ENCODE measurements at regions not wholly inside any gene's neighbourhood (a gene's known extent, or its start where the extent isn't known, plus 50 kb on each side); places are given as distances from the start of the nearest gene placed in this dataset.

DNA sequence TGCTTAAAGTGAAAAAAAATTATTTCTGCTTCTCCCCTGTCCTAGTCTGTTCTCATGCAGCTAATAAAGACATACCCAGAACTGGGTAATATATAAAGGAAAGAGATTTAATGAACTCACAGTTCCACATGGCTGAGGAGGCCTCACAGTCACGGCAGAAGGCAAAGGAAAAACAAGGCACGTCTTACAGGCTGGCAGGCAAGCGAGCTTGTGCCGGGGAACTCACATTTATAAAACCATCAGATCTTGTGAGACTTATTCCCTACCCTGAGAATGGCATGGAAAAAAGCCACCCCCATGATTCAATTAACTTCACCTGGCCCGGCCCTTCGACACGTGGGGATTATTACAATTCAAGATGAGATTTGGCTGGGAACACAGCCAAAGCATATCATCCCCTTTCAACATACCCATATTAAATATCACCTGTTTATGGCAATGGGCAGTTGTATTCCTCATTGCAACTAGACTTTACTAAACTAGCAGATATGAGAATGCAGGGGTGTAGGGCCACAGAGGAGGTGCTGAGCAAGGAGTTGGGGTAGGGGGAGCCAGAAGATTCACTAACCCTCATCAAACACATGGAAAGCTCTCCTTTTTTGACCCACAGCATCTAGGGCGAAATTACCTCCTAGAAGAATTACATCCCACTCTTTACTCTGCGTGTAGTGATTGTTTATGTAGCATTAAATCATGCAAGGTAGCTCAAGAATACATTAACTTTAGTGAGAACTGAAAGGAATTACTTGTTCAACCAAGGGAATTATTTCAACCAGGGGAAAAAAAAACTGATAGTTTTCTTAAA lies 183.3 kb upstream of the DOK6 start:
- DNase-seq = peak; percentile 51

GRCh38 chr18:69220529-69220928 lies 180.2 kb upstream of the DOK6 start:
- no peak for DNase-seq

- DNase-seq = no peak
Observed at GRCh38 chr18:69222089-69222488, 178.6 kb upstream of the DOK6 start.

DNA sequence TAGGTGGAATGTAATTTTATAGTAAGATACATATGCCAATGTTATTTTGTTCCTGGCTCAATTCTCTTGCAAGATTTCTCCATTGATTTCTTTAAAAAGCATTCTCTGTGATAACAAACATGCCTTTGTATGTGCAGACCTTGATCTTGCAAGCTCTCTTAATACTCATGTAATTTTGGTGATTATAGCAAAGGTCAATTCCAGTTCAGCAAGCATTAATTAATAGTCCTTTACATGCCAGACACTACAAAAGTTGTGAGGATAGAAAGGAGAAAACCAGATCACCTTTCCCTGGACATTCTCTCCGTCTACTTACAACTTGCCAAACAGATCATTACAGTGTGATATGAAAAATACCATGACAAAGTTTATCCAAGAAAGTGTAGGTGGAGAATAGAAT lies 173.7 kb upstream of the DOK6 start:
- no peak for DNase-seq

GRCh38 chr18:69230204-69230603 lies 170.5 kb upstream of the DOK6 start:
- no peak for DNase-seq

- no peak for DNase-seq
Observed at GRCh38 chr18:69233465-69234054, 167.1 kb upstream of the DOK6 start.

DNA sequence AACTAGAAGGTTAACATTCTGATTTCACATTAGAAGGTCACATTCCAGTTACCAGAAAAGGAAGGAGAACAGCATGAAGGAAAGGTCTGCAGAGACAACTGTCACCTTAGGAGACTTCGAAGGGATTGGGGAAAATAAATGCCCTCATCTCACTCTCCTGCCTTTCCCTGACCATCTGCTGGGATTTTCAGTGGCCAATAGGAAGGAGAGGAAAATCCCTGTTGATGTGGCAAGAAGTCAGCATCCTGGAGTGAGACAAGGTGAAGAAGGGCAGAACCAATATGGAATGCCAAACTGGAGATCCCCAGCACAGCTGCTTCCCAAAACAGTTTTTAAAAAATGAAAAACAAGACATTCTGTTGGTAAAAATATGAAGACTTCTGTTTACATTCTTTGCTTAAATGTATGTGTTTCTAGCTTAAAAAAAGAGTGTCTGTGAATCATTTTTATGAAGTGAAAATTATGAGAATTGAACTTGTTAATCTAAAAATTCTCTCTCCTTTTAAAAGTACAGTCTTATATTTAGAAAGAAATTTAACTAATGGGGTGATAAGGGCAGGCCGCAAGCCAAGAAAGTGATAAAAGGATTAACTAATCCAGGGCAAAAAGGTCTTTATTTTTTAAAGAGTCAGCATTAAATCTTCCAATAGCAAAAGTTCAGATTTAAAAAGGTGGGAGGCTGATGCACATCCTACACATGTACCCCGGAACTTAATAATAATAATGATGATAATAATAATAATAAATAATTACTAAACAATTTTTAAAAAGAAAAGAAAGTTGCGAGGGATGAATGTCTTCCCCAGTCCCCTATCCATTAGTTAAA lies 160.6 kb upstream of the DOK6 start:
- no peak for DNase-seq

- DNase-seq = peak; percentile 10
Observed at GRCh38 chr18:69246027-69246426, 154.7 kb upstream of the DOK6 start.

- no peak for DNase-seq
Observed at GRCh38 chr18:69250305-69251151, 150.2 kb upstream of the DOK6 start.

DNA sequence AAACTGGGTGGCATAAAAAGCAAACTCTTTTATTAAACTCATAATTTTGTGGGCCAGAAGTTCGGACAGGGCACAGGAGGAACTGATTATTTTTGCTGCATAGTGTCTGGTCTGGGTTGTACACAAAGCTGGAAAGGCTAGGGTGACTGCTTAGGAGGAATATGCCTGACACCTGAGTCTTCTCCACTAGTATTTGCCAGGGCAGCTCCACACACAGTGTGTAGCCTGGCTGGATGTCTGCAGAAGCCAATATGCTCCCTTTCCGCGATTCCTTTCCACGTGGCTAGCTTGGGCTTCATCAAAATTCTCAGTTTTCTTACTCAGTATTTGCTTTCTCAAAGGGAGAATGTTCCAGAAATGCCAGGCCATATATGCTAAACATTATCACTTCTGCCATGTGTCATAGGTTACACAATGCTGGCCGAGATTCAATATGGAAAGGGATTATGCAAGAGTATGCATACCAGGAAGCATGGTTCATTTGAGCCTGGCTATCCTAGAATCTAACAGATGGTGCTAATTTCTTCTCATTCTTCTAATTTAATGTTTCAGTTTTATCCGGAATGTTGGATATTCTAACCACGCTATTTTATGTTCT lies 142.7 kb upstream of the DOK6 start:
- DNase-seq = no peak

- DNase-seq = no peak
Observed at GRCh38 chr18:69259282-69259681, 141.4 kb upstream of the DOK6 start.

GRCh38 chr18:69261406-69261805 lies 139.3 kb upstream of the DOK6 start:
- DNase-seq = no peak

- no peak for DNase-seq
Observed at GRCh38 chr18:69265656-69266055, 135.0 kb upstream of the DOK6 start.

GRCh38 chr18:69267895-69268294 lies 132.8 kb upstream of the DOK6 start:
- no peak for DNase-seq

GRCh38 chr18:69282371-69282770 lies 118.3 kb upstream of the DOK6 start:
- no peak for DNase-seq

DNA sequence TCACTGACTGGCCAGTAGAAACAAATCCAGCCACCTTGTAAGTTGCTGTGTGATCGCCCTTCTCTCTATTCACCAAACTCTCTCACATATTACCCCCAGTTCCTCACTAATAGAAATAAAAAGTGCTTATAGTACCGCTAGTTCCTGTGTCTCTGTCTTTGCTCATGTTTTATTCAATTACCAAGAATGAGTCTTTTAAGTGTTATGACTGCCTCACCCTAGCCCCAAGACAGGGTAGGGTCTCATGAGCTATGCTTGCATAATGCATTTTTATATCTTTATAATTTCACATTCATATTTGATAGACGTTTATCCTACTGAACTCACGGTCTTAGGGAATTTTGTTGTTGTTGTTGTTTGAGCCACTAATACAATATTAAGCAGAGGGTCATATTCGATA lies 109.6 kb upstream of the DOK6 start:
- no peak for DNase-seq

DNA sequence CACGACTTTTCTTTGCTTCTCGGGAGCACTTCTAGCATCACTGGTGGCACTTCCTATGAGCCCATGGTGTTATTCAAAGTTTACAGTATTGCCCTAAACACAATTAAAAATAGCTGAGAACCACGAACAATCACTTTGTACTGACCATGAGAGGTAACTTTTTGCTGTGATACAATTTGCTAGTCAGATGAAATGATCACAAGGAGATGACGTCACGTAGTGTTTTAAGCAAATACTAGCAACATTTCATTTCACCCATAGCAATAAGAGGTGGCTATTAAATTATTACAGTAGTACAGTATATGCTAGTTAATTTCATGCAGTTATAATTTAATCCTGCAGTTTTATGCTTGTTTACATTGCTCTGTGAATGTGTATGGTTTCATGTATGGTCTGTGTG lies 108.9 kb upstream of the DOK6 start:
- DNase-seq = no peak

DNA sequence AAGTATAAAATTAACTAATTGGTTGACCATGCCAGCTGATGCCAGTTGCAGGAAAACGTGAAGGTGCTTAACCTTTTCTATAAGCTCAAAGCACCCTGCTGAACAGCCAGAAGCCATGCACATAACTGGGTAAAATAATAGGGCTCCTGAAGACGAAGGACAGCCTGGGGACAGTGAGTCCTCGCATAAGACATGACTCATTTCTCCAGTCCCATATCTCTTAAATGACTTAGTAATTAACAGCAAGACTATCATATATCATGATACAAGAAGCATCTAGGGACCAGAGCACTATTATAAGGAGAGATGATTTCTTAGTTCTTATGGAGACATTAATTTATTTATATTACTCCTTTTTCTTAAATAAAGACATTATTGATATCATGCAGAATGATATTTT lies 100.5 kb upstream of the DOK6 start:
- no peak for DNase-seq

DNA sequence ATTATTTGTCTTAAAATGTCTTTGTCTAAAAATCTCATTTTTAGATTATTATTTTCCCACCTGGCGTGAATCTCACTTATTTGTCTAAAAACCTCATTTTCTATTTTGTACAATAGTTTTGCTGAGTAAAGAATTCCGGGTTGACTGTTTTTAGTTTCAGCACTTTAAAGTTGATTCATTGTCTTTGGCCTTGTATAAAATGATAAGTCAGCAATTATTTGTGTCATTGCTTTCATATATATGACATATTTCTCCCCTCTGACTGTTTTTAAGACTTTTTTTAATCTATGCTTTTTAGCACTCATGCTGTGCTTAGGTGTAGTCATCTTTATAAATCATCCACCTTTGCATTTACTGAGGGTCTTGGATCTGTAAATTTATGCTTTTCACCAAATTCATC lies 92.1 kb upstream of the DOK6 start:
- no peak for DNase-seq

DNA sequence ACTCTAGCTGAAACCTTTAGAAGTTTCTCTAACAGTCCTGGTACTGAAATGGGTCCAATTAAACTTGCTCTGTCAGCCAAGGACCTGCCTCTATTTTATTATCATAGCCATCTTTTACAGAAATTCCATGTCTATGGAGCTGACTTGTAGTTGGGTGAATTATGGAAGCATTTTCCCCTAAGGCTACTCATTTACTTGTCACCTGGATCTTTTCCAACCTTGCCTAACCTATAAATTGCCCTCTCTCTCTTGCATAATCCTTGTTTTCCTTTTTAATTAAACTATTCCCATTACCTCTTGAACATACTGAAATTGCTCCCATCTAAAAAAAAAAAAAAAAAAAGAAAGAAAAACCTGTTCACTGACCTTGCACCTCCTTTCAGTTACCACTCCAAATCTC lies 74.6 kb upstream of the DOK6 start:
- DNase-seq = no peak

DNA sequence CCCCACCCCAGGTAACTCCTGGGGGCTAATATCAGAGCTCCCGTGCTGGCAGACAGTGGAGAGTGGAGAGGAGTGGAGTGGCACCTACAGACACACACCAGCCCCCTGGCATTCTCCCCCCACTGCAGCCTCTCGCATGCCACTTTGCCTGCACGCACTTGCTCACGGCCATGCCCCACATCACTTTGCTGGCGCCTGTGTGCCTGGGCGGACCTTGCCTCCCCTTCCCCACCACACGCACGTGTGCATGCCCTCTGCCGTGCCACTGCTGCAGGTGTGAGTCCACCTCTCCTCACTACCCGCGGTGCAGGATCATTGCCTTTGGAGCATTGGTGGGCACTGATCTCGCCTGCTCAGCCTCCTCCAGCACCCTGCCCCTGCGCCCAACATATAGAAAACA lies 72.6 kb upstream of the DOK6 start:
- DNase-seq = no peak

- no peak for DNase-seq
Observed at GRCh38 chr18:69330385-69331005, 70.2 kb upstream of the DOK6 start.

All from NCI-H1436 treated with DMSO at 0.1 percent for 48 hours (cell line).